ENCODE measurements at regions not wholly inside any gene's neighbourhood (a gene's known extent, or its start where the extent isn't known, plus 50 kb on each side); places are given as distances from the start of the nearest gene placed in this dataset.

DNA sequence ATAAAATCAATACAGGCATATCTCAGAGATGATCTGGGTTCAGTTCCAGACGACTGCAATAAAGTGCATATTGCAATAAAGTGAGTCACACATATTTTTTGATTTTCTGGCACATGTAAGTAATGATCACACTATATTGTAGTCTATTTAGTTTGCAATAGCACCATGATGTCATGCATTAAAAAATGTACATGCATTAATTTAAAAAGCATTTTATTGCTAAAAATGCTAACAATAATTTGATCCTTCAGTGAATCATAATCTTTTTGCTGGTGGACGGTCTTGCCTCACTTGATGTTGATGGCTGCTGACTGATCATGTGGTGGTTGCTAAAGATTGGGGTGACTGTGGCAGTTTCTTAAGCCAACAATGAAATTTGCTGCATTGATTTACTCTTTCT lies 511.1 kb downstream of the OTOL1 start:
- Mint-ChIP-seq H3K27me3 (ENCODE audit: low read depth) (no peaks in the 10 kb centered on the region), H3K4me1 (no peaks in the 10 kb centered on the region), H3K9me3 (peaks cover under 1% of the 10 kb centered on the region), H3K27ac (no peak overlapping the region), H3K36me3 (ENCODE audit: low read depth) (no peaks in the 10 kb centered on the region), H3K4me3 (no peak overlapping the region)
- TF ChIP-seq, protein P1, sequence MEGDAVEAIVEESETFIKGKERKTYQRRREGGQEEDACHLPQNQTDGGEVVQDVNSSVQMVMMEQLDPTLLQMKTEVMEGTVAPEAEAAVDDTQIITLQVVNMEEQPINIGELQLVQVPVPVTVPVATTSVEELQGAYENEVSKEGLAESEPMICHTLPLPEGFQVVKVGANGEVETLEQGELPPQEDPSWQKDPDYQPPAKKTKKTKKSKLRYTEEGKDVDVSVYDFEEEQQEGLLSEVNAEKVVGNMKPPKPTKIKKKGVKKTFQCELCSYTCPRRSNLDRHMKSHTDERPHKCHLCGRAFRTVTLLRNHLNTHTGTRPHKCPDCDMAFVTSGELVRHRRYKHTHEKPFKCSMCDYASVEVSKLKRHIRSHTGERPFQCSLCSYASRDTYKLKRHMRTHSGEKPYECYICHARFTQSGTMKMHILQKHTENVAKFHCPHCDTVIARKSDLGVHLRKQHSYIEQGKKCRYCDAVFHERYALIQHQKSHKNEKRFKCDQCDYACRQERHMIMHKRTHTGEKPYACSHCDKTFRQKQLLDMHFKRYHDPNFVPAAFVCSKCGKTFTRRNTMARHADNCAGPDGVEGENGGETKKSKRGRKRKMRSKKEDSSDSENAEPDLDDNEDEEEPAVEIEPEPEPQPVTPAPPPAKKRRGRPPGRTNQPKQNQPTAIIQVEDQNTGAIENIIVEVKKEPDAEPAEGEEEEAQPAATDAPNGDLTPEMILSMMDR (IDR thresholded peaks at IDR 0.05; ENCODE audit: unreplicated experiment in 3 of 3), result no peak

DNA sequence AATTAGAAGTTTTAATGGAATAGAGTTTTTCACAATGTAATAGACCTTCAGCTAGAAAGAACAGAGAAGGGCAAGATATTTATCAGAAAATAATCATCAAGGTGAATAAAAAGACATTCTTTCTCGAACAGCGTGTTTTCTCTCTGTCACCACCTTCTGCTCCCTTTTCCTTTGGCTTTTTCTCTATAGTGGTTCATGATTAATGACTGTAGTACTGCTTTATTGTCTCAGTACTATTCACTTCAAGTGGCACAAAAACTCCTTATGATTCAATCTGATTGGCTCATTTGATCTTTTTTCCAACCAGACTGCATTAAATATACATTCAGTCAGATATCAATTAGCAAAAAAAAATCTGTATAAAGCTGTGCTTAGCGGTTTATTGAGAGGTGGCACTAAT lies 516.0 kb downstream of the OTOL1 start:
- no peak overlapping the region for H3K27ac Mint-ChIP-seq
- peaks cover 8% of the 10 kb centered on the region for H3K4me1 Mint-ChIP-seq
- no peaks in the 10 kb centered on the region for H3K36me3 Mint-ChIP-seq (ENCODE audit: low read depth)
- TF ChIP-seq, protein P1 (IDR thresholded peaks at IDR 0.05; ENCODE audit: unreplicated experiment in 3 of 3), result no peak
- no peaks in the 10 kb centered on the region for H3K9me3 Mint-ChIP-seq
- H3K4me3 Mint-ChIP-seq, result no peak overlapping the region
- no peaks in the 10 kb centered on the region for H3K27me3 Mint-ChIP-seq (ENCODE audit: low read depth)

DNA sequence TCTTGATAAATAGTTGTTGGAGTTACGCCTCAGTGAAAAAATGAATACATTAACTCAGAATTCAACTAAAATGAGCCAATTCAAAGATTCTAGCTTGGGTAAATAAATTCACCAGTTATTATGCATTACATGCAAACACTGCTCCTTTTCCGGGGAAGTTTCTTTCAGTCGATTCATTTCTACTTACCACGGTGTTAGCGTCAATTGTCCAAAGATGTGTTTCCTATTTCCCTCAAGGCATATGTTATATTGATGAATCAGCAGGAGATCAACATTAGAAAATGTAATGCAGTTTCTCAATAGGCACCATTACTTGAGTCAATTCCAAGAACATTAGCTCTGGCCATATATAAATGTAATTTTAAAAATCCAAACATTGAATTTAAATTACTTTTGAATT lies 517.7 kb downstream of the OTOL1 start:
- H3K4me1 Mint-ChIP-seq, result peaks cover 8% of the 10 kb centered on the region
- H3K27me3 Mint-ChIP-seq (ENCODE audit: low read depth), result no peaks in the 10 kb centered on the region
- H3K27ac Mint-ChIP-seq, result no peak overlapping the region
- no peaks in the 10 kb centered on the region for H3K9me3 Mint-ChIP-seq
- H3K36me3 Mint-ChIP-seq (ENCODE audit: low read depth), result no peaks in the 10 kb centered on the region
- no peak overlapping the region for H3K4me3 Mint-ChIP-seq
- TF ChIP-seq, protein P1 (IDR thresholded peaks at IDR 0.05; ENCODE audit: unreplicated experiment in 3 of 3), result no peak

DNA sequence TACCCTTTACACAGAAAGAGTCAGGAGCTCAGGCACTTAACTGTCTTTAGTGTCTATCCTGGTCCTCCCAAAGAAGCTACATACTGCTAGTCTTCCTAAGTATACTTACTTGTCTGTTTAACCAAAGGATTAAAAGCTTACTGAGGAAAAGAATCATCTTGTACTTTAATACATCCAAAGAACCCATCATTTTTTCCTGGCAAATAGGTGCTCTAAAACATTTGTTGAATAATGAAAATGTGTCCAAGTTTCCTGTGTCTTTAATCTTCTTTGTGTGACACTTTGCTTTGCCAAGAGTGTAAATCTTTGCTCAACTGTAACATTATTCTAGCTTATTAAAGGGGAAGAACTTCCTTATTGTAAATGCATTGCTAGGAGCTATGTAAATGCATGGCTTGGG lies 519.2 kb downstream of the OTOL1 start:
- H3K27me3 Mint-ChIP-seq (ENCODE audit: low read depth), result no peaks in the 10 kb centered on the region
- H3K27ac Mint-ChIP-seq, result peak overlapping the region in 1 of 3 experiments; percentile 44
- H3K9me3 Mint-ChIP-seq, result no peaks in the 10 kb centered on the region
- H3K4me1 Mint-ChIP-seq, result peaks cover 8% of the 10 kb centered on the region
- TF ChIP-seq, protein P1 (IDR thresholded peaks at IDR 0.05; ENCODE audit: unreplicated experiment in 3 of 3), result no peak
- H3K4me3 Mint-ChIP-seq, result no peak overlapping the region
- H3K36me3 Mint-ChIP-seq (ENCODE audit: low read depth), result no peaks in the 10 kb centered on the region

DNA sequence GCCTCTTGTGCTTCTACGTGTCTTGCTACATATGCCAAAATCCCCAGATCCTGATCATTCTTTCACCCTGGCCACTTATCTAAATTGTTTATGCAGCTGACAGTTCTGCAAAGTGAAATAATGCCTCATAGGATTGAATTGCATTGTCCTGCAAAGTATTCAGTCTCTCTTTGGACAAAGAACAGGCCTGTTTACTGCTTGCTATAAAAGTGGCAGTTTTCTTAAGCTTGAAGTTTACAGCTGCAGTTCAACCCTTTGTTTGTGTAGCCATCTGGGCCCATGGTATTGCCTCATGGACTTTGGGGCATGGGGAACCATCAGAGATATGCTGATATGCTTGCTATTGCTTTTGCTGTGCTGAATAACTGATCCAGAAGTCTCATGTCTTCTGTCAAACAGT lies 523.2 kb downstream of the OTOL1 start:
- Mint-ChIP-seq H3K27me3 (ENCODE audit: low read depth) (no peaks in the 10 kb centered on the region), H3K4me3 (no peak overlapping the region), H3K9me3 (no peaks in the 10 kb centered on the region), H3K4me1 (peaks cover 8% of the 10 kb centered on the region), H3K27ac (peak overlapping the region in 1 of 3 experiments; percentile 11), H3K36me3 (ENCODE audit: low read depth) (no peaks in the 10 kb centered on the region)
- TF ChIP-seq, protein P1 (IDR thresholded peaks at IDR 0.05; ENCODE audit: unreplicated experiment in 3 of 3), result no peak

DNA sequence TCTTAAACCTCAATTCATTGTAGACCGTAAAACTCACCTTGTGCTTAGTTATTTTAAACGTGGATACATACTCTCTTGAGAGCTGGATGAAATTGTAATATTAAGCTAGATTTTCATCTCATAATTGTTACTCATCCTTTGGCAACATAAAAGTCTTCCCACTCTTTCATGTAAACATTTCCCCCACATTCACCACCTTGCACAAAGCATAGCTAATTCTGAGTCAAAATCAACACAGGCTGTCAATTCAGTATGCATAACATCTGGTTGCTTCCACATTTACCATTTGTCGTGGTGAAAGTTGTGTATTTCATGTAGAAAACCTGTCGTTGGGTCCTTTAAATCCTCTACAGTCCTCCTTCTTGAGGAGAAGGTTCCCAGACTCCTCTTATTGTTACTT lies 524.6 kb downstream of the OTOL1 start:
- Mint-ChIP-seq H3K9me3 (no peaks in the 10 kb centered on the region), H3K27me3 (ENCODE audit: low read depth) (no peaks in the 10 kb centered on the region), H3K27ac (no peak overlapping the region), H3K4me3 (no peak overlapping the region), H3K4me1 (peaks cover under 1% of the 10 kb centered on the region), H3K36me3 (ENCODE audit: low read depth) (no peaks in the 10 kb centered on the region)
- TF ChIP-seq, protein P1 (IDR thresholded peaks at IDR 0.05; ENCODE audit: unreplicated experiment in 3 of 3), result no peak

Measured in nephron (organoid).